Activated CD4-positive, alpha-beta T cell treated with anti-CD3 and anti-CD28 coated beads for 24 hours (primary cell): ENCODE measurements at regions not wholly inside any gene's neighbourhood (a gene's known extent, or its start where the extent isn't known, plus 50 kb on each side); places are given as distances from the start of the nearest gene placed in this dataset.

ENCODE experiments used
- DNase-seq, 2 donors: peaks; one replicate each; pipeline ENCODE4 v3.0.0-alpha.2; 2020; ENCODE audit warnings: low read depth in 2 of 2

DNA sequence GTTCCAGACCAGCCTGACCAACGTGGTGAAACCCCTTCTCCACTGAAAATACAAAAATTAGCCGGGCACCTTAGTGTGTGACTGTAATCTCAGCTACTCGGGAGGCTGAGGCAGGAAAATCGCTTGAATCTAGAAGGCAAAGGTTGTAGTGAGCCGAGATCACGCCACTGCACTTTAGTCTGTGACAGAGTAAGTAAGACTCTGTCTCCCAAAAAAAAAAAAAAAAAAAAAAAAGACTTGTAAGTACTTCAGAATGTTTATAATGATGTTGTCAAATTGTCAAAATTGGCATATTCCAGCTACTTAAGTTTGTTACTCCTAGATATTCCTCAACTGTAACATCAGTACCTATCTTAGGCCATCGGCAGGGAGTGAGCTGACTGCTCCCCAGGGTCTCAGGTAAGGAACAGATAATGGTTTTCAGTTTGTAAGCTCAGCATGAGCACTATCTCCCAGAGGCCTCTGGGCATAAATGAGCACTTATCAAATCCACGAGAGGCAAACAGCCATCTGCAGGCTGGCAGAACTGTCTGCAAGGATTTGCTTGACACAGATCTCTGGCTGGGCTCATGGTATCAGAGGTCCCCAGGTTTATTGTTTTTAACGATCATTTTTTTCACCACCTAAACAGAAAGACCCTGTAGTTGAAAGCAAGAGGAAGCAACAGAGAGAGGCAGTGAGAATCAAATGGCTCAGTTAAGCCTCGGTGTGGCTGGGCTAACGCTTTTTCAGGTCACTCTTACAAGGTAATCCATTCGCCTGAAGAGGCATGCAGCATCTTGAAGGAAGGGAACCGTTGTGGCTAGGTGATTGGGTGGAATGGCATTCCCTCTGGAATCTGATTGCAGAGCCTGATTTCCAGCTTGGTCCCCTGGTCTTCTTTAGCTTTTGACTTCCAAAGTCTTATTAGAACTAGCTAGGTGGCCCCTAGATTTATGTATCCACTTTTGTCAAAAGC lies 115.9 kb downstream of the LY86 start:
- DNase-seq = no peak

- DNase-seq = no peak
Observed at GRCh38 chr6:6705061-6705425, 116.5 kb downstream of the LY86 start.

- DNase-seq = no peak
Observed at GRCh38 chr6:6705915-6706675, 117.6 kb downstream of the LY86 start.

DNA sequence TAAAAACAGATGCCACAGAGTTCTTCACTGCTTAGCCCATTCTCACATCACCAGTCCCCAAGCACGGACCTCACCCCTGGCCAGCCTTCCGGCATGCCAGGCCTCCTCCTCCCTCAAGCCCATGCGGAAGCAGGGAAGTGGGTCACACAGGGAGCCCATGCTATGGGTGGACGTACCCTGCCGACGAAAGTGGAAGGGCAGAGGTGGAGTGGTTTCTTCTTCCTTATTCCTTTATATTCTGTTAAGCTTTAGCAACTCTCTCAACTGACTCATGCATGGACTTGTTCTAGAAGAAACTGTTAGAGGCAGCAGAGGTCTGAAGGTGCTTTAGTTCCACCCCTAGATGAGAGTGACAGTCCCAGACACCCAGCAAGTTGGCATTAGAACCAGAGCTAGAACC lies 118.6 kb downstream of the LY86 start:
- DNase-seq = no peak

- DNase-seq = no peak
Observed at GRCh38 chr6:6709106-6709505, 120.6 kb downstream of the LY86 start.

DNA sequence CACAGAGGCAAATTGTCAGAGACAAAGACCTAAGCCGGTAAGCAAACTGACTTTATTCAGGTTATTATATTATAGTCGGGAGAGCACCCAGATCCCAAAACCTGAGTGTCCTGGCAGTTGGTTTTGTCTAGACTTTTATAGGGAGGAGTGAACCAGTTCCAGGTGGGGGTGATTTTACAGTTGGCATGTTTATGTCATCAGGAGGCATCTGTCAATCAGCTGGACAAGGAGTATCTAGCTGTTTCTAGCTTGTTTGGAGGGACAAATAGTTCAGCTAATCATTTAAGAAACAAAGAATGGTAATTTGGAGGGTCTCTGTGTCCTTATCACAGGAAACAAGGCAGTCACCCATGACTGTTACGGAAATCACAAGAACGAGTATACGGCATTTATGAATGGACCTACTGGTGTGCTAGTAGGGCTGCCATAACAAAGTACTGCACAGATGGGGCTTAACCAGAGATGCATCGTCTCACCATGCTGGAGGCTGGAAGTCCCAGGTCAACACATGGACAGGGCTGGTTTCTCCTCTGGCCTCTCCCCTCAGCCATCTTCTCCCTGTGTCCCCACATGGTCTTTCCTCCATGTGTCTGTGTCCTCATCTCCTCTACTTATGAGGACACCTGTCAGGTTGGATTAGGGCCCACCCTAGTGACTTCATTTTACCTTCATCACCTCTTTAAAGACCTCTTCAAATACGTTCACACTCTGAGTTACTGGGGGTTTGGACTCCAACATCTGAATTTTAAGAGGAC lies 122.7 kb downstream of the LY86 start:
- DNase-seq = no peak

DNA sequence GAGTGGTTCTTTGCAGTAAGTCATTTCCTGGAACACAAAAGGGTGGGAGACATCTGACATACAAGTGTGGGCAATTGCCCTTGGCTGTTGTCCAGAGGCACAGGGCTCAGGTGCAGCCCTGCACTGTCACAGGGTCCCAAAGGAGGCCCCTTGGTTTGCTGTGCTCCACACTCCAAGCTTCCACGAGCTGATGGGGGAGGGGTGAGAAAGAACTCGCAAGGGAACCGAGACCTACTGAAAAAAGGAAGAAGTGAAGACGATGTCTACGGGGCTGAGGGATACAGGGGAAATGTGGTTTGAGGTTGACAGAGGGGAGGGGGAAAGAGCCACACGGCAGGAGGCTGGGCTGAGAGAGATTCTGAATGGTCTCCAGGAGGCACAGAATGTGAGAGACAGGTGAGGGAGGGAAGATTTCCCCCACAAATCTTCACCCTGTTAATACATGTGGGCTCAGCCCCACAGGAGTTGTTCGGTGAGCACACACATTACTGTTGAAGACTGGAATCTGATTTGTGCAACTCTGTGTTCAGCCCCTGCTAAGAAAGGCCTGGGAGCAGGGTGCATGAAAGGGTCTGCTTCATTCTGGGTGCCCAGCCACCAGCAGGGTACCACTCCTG lies 123.4 kb downstream of the LY86 start:
- no peak for DNase-seq

- no peak for DNase-seq
Observed at GRCh38 chr6:6712449-6713403, 124.2 kb downstream of the LY86 start.

GRCh38 chr6:6713657-6714056 lies 125.1 kb downstream of the LY86 start:
- DNase-seq = no peak

- DNase-seq = no peak
Observed at GRCh38 chr6:6714118-6714897, 125.8 kb downstream of the LY86 start.

DNA sequence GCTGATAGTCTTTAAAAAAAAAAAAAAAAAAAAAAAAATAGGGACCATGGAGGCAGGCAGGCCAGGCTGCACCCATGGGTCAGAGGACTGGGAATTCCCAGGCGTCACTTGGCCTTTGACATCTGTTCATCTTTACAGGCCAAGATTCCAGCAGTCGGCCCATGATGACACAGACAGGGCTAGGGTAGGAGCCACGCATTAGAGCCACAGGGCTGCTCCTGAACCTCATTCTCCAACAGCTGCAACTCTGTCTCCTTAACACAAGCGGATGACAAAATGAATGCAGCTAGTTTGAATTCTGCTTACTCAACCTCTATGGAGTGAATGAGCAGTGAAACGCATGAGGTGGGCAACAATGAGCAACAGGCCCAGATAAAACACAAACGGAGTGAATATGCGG lies 126.4 kb downstream of the LY86 start:
- no peak for DNase-seq

- DNase-seq = no peak
Observed at GRCh38 chr6:6715465-6715864, 126.9 kb downstream of the LY86 start.

GRCh38 chr6:6716998-6717763 lies 128.7 kb downstream of the LY86 start:
- DNase-seq = no peak

DNA sequence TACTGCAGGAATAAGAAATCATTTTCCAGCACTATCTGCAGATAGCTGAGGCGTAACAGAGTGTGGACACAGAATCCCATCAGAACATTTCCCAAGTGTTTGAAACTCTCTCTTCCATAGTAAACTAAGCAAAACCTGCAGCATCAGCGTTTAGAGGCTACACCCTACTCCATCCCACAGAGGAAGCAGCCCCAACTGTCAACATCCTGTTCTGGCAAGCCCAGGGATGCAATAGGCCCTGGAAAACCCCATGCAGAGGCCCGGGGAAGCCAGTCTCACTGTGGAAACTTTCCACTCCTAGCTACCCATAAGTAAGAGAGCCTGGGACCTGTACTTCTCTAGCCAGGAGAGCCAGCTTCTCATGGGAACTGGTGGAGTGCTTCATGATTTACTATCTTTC lies 129.4 kb downstream of the LY86 start:
- DNase-seq = no peak

GRCh38 chr6:6721606-6722005 lies 133.1 kb downstream of the LY86 start:
- no peak for DNase-seq

DNA sequence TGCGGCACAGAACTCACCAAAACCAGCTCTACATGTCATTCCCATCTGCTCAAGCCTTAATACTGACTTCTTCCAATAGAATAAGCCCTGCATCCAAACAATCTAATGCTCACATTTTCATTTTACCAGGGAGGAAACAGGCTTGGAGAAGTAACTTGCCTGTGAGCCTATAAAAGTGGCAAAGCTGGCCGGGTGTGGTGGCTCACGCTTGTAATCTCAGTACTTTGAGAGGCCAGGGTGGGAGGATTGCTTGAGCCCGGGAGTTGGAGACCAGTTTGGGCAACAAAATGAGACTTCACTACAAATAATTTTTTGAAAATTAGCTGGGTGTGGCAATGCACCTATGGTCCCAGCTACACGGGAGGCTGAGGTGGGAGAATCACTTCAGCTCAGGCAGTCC lies 133.7 kb downstream of the LY86 start:
- DNase-seq = no peak

- no peak for DNase-seq
Observed at GRCh38 chr6:6723361-6723760, 134.8 kb downstream of the LY86 start.

- DNase-seq = no peak
Observed at GRCh38 chr6:6723921-6724538, 135.5 kb downstream of the LY86 start.
